AG09309 (cell line): ENCODE measurements at regions not wholly inside any gene's neighbourhood (a gene's known extent, or its start where the extent isn't known, plus 50 kb on each side); places are given as distances from the start of the nearest gene placed in this dataset.

ENCODE experiments used
- DNase-seq: peaks from one replicate; pipeline ENCODE4 v3.0.0-alpha.2; 2010; ENCODE audit warnings: low read depth
- H3K4me3 ChIP-seq: 2 replicates; pipeline ENCODE4 v1.5.1; 2011; ENCODE audit warnings: mild to moderate bottlenecking, low read depth, low read length, moderate library complexity; ENCODE audit not compliant: control insufficient read depth
- CTCF ChIP-seq: IDR thresholded peaks from 2 replicates; pipeline ENCODE4 v1.5.1; 2011; ENCODE audit warnings: mild to moderate bottlenecking, low read depth, low read length, inconsistent platforms; ENCODE audit not compliant: insufficient read depth, control insufficient read depth; ENCODE audit errors: missing control alignments

GRCh38 chr2:157185476-157186227 is 71.9 kb upstream of the GALNT5 start:
- TF ChIP-seq CTCF = no peak
- no peak for DNase-seq
- H3K4me3 ChIP-seq = no peak overlapping the region

GRCh38 chr2:157190151-157190550 is 67.4 kb upstream of the GALNT5 start:
- DNase-seq = peak; percentile 51
- no peak for TF ChIP-seq CTCF

GRCh38 chr2:157191186-157191585 is 66.3 kb upstream of the GALNT5 start:
- TF ChIP-seq CTCF = no peak
- no peak overlapping the region for H3K4me3 ChIP-seq
- DNase-seq = no peak

More at GRCh38 chr2:157190151-157190550, 67.4 kb upstream of the GALNT5 start:
- H3K4me3 ChIP-seq = no peak overlapping the region

GRCh38 chr2:157192445-157193423 is 64.8 kb upstream of the GALNT5 start:
- no peak for DNase-seq
- H3K4me3 ChIP-seq = no peak overlapping the region
- no peak for TF ChIP-seq CTCF

GRCh38 chr2:157193461-157193860 is 64.0 kb upstream of the GALNT5 start:
- no peak for DNase-seq
- TF ChIP-seq CTCF = no peak
- H3K4me3 ChIP-seq = no peak overlapping the region

- peak; percentile 67 for TF ChIP-seq CTCF
- H3K4me3 ChIP-seq = no peak overlapping the region
- DNase-seq = peak; percentile 37
Observed at GRCh38 chr2:157194097-157194688, 63.3 kb upstream of the GALNT5 start.
